K562 (cell line): ENCODE measurements at regions not wholly inside any gene's neighbourhood (a gene's known extent, or its start where the extent isn't known, plus 50 kb on each side); places are given as distances from the start of the nearest gene placed in this dataset.

Source experiments
- BHLHE40 ChIP-seq: IDR thresholded peaks from 2 replicates; pipeline ENCODE4 v1.6.1; 2011; ENCODE audit warnings: low read length, improper control_type of control experiment
- CBX2 ChIP-seq: fragments of 200-600 bp; sonication (generic); IDR thresholded peaks from one replicate; pipeline ENCODE4 v1.6.1; 2012; ENCODE audit warnings: mild to moderate bottlenecking, low read length, inconsistent platforms; ENCODE audit not compliant: insufficient read depth, poor library complexity, severe bottlenecking
- TAF1 ChIP-seq: IDR thresholded peaks from 2 replicates; pipeline ENCODE4 v1.6.1; 2011; ENCODE audit warnings: mild to moderate bottlenecking, low read length, moderate library complexity; ENCODE audit not compliant: insufficient read depth, control insufficient read depth, severe bottlenecking; ENCODE audit errors: extremely low read depth

DNA sequence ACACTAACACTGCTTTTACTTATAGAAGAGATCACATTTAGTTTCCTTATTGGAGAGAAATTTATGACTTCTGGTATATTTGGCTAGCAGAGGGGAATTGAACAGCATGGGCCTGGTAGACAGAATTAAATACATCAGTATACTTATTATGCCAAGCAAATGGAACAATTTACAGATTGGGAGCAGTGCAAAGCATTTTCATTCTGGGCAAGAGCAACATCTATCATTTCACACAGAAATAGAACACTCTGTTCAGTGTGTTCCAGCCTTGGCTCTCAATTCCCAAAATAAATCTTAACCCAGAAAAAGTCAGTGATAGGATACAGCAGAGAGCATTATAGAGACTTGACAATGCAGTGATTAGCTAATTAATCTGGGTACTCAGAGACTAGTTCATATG lies 604.0 kb upstream of the SLITRK6 start:
- TF ChIP-seq CBX2, result no peak
- no peak for TF ChIP-seq BHLHE40
- no peak for TF ChIP-seq TAF1
